Stimulated activated CD4-positive, alpha-beta T cell treated with anti-CD3 and anti-CD28 coated beads, Interleukin-2, amount 100 ng/mL, for 24 hours (primary cell): ENCODE measurements at regions not wholly inside any gene's neighbourhood (a gene's known extent, or its start where the extent isn't known, plus 50 kb on each side); places are given as distances from the start of the nearest gene placed in this dataset.

Experiments
- DNase-seq, 2 donors: peaks; one replicate each; pipeline ENCODE4 v3.0.0-alpha.2; 2020

DNA sequence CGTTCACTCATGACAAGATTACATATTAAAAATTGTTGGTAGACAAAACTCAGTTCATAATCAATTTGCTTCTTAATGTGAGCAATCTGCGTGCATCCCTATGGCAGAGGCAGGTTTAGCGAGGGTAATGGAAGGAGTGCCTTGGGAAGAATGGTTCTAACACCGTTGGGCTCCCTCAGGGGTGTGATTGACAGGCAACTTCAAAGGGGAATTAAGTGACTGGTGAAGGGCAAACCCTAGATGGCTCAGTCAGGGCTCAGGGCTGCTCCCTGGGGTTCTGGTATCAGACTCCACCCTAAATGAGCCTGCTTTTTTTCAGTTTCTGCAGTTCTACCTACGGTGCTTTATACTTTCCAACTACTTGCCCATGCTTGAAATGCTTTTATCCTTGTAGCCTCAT, 419.5 kb upstream of the CELF4 start:
- DNase-seq, result no peak

- DNase-seq, result no peak
These were observed 415.0 kb upstream of the CELF4 start for GRCh38 chr18:37980556-37980955.

- no peak for DNase-seq
These were observed 409.8 kb upstream of the CELF4 start for GRCh38 chr18:37975446-37975845.

DNA sequence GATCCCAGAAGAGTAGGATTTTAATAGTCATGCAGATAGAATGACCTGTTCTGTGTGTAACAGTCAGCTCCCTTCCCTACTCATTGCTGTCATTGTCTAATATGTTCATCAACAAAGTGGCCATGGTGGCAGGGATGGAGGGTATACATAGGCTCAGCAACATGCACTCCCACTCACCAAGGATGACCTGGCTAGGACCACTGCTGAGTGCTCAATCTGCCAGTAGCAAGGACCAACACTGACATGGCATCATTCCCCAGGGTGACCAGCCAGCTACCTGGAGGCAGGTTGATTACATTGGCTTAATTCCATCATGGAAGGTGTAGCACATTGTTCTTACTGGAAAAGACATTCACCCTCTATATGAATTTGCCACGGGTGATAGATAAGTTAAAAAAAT, 401.7 kb upstream of the CELF4 start:
- no peak for DNase-seq

GRCh38 chr18:37965572-37965970, 400.0 kb upstream of the CELF4 start:
- DNase-seq, result no peak

DNA sequence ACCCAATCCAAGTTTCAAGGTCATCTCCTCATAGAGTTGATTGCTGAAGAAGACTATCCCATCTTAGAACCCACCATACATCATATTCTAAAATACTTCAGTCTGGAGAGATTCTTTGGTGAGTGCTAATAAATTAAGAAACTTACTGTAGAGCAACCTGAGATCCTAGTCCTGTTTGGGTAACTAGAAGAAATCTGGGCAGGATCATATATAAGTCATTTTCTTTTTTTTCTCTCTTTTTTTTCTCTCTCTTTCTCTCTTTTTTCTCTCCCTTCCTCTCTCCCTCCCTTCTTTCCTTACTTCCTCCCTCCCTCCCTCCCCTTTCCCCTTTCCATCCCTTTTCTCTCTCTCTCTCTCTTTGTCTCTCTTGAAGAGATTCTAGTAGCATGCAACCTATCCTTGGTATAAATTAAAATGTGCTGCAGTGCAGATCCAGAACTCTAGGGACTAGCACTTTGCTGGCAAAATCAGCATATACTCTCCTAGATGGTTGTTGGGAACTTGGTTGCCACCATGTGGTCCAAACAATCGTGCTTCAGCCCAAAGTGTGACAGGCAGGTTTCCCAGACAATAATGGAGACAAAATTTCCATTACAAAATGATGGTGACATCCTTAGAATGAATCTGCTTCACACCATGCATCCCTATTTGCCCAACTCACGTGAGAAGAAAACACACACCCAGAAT, 399.4 kb upstream of the CELF4 start:
- no peak for DNase-seq

DNA sequence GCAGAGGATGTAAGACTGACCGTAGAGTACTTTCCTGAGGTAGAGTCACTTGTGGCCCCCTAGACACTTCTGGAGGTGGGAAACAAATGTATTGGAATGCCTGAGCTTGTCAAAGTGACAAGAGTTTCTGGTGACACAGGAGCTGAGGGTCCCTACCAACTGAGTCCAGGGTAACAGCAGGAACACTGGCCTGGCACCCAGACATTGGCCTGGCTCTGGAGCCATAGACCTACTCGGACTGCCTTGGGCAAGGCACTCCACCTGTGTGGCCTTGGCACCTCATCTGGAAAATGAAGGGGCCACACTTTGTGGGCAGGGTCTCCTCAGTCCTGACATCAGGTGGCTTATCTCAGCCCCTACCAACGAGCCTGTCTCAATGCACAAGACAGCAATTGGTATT, 398.2 kb upstream of the CELF4 start:
- no peak for DNase-seq

DNA sequence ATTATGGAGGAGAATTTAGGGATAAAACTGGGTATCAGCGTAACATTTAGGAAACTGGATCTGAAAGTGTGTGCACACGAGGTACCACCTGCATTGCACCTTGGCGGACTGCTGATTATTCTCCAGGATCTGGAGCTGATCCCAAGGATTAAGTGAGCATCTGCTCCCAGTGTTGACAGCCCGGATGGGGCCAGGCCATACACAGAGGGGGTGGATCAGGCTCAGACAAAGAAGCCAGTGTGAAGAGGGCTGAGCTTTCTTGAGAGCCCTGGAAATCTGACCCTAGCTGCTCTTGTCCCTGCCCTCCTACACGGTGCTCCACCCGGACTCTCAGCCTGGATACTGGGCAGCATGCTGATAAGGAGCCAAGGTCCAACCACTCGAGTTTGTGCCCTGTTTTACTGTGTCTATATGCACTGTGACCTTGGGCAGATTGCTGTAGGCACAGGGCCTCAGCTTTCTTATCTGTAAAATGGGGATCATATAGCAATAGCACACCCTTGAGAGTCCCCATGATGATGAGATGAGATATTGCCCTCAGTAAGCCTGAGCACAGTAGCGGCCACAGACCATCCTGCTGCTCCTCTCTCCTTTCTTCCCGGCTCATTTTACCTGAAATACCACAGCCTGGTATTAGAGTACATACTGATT, 396.8 kb upstream of the CELF4 start:
- DNase-seq, result no peak

DNA sequence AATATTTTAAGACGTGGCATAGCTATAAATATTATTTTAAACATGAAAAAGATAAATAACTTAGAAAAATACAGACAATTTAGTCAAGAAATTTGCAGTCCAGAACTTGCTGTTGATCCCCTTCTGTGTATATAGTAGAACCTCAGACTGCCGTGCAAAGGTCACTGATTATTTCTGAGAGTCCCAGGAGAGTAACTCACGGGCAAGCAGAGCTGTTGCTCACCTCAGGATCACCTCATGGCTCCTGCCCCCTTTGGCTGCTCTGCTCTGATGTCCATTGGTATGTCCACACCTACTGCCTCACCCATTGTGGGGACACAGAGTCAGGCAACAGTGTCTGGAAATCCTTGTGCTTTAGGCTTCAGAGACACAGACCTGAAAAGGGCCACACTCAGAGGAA, 392.9 kb upstream of the CELF4 start:
- no peak for DNase-seq

DNA sequence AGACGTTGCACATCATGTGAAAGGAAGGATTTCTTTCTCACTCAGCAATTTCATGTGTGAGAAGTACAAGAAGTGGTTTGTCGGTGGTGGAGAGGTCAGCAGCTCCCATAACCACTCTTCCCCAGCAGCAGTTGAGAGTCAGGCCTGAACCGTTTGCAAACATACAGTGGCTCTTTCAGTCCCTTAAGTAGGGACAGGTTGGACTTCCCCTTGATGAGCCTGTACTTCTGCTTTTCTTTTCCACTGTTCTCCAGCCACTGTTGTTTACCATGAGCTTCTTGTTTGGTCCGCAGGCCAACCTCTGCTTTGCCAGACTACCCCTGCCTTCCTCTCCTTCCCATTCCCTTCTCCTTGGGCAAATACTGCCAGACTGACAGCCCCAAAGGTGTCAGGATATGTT, 391.3 kb upstream of the CELF4 start:
- DNase-seq, result no peak

DNA sequence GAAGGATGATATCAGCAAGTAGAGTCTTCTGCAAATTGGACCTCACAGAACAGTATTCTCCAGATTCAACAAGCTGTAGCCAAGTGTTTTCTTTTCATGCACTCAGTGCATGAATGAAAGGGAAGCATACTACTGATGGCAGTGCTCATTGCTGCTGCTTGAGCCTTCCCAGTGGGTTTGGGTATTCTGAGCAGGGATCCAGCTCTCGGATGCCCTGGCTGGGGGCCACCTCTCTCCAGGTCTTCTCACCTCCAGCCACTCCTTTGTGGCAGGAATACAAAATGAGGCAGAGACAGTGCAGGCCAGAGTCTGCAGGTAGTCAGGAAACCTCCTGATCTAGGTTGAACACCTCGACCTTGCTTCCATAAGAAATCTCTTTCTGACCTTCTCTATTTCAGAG, 390.4 kb upstream of the CELF4 start:
- DNase-seq, result no peak

DNA sequence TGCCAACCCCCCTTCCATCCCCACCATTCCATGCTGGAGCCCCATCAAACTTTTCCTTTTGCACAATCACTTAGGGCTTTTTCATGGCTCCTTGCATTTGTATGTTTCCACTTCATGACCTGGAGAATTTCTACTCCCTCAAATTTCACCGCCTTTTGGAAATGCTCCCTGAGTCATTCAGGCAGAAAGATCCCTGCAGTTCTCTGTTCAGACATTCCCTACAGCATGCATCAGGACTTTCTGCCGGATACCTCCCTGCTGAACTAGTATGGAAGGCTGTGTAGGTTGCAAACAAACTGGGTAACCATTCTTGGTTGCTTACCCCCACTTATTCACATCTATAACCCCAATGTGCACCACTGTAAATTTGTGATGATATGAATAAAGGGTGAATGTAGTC, 389.6 kb upstream of the CELF4 start:
- no peak for DNase-seq

DNA sequence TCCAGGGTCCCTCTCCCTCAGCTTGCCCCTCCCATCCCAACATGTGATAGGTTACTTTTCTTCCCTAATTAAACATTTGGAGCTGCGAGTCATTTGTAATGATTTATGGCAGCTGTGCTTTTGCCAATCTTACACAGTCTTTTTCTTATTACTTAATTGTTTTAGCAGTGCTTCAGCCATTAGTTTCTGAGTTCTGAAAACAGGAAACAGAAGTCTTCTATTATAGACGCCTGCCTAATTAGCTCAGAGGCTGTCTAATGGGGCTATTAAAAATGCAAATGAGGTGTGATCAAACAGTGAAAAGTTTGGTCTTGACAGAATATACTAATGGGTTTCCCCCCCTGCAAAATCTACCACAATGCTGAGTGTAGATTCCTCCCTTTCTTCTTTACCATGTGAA, 388.3 kb upstream of the CELF4 start:
- no peak for DNase-seq

DNA sequence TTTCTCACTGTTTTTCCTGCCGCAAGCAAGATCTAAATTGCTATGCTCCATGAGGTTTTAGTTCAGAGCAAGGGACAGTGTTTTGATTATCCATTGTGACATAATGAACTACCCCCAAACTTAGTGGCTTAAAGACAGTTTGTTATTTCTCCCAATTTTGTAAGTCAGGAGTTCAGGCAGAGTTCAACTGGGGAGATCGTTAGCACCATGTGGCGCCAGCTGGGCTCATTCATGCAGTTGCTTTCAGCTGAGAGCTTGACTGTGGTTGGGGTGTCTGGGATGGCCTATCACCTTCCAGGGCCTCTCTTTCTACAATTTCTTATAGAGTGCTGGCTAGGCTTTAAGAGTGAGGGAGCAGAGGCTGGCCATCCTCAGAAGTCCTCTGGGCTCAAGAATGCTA, 382.9 kb upstream of the CELF4 start:
- no peak for DNase-seq

DNA sequence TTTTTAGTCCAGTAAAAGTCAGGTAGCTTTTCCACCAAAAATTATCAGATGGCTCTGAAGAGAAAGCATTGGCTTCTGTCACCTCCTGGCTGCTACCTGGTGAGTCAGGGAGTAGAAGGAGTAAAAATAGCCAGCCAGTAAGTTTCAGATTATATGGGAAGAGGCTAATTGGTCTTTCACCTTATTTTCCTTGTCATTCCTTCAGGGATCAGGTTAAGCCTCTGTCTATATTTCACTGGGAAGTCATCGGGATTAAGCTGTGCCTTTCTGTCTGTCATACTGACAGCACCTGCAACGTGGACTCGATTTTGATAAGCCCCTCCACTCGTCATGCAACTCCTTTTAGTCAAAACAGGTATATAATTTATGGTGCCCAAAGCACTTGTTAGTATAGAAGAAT, 380.7 kb upstream of the CELF4 start:
- DNase-seq, result no peak

DNA sequence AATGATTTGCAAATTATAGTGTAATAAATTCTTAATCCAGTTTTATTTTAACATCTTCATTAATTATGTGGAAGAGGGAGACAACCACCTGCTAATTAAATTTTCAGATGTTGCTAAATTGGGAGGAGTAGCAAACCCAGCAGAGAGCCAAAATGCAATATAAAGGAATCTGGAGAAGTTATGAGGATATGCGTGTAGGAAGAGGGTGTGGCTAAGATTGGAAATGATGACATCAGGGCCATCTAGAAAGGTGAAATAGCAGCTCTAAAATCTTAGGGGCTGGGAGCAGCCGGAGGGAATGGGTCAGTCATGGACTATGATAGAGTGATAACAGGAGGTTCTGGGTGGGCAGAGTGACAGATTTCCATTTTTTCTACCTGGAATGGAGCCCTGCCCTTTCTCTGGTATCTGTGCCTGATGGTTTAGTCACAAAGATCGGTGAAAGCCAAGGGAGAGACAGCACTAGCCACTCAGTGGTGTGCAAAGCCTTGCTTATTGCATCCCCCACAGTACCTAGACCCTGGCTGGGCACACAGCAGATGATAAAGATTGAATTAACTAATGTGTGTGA, 379.2 kb upstream of the CELF4 start:
- no peak for DNase-seq

DNA sequence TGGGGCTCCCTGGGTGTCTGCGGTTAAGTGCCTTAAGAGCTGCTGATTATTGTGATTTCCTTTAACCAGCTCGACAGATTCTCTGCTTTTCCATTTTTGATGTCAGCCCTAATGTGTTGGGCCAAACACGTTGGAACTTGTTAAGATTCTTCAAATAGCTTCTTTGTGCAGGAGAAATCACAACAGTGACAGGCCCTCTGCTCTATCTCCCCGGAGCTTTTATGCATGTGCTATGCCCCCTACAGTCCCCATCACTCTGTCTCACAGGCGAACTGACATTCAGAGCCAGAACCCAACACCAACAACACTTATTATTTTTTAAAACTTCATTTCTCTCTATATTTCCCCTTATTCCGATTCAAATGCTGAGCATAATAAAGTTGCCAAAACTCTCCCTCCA, 371.7 kb upstream of the CELF4 start:
- DNase-seq, result no peak

GRCh38 chr18:37935086-37935485, 369.5 kb upstream of the CELF4 start:
- DNase-seq, result no peak

GRCh38 chr18:37930640-37931039, 365.0 kb upstream of the CELF4 start:
- no peak for DNase-seq

- DNase-seq, result no peak
These were observed 356.6 kb upstream of the CELF4 start for GRCh38 chr18:37922162-37922561.

DNA sequence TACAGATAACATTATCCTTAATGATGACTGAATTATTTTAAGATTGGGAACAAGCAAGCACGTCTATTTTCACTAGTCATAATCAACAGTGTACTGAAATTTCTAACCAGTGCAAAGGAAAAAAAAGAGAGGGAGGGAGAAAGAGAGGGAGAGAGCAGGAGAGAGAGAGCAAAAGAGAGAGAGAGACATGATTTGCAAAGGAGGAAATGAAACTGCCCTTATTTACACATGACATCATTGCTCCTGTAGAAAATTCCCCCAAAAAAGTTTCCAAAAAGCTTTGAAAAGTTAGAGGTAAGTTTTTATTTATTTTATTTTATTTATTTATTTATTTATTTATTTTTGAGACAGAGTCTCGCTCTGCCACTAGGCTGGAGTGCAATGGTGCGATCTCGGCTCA, 355.3 kb upstream of the CELF4 start:
- DNase-seq, result no peak

GRCh38 chr18:37913051-37913450, 347.5 kb upstream of the CELF4 start:
- no peak for DNase-seq

DNA sequence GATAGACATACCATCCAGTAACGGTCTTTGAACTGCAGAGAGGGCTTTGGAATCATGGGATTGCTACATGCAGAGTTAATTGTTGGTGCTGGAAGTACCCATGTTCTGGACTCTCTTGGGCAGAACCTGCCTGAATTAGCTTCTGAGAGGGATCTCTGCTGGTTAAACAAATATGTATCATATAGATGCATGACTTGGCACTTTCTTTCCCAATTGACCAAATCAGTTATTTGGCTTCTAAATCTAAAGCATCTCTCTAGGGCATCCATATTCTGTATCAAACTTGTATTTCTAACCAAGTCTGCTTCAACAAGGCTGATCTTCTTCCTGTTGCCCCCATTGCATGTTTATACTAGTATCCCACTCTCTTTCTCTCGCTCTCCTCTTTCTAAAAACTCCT, 336.7 kb upstream of the CELF4 start:
- no peak for DNase-seq

DNA sequence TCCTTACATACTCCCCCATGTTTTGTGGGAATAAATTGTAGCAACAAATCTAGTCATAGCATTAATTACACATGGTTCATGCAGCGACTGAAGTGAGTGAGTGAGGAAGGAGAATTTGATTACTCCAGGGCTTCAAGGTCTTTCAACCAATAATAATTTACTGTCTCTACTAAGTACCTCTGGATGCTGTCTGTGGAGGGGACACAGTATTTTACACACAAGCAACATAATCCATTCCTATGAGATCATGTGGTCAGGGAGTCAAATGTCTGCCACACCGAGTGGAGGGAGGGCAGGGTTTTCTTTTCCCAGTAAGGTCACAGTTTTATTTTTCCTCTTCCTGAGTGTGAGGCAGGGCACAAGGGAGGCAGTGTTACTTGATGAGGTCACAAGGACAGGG, 334.7 kb upstream of the CELF4 start:
- no peak for DNase-seq

DNA sequence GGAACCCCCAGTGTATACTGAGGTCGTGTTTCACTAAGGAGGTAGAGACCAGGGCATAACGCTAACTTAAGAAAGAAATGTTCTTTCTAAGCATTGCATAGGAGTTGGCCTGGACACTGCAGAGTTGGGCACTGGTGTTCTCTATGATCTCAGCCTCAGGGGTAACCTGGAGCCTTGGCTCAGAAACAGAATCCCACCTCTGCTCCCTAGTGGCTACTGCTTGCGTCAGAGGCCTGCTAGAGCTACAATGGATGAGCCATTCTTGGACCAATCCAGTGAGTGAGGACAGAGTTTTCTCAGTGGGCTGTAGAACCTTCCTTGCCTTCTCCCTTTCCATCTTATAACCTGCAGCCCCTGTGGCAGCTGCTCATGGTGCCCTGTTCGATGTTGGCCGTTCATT, 324.4 kb upstream of the CELF4 start:
- DNase-seq, result no peak
